Transverse colon (tissue), 4 donors: ENCODE measurements at regions not wholly inside any gene's neighbourhood (a gene's known extent, or its start where the extent isn't known, plus 50 kb on each side); places are given as distances from the start of the nearest gene placed in this dataset.

Experiments
- CTCF ChIP-seq, 5 experiments: fragments of 200-600 bp in 3 of 5; fragments of 450-650 bp in 2 of 5; sonication (generic) in 3 of 5; IDR thresholded peaks; 1 replicate in 2 of 5; 2 replicates in 3 of 5; pipeline ENCODE4 v1.5.1; 2016 to 2017; ENCODE audit warnings: antibody characterized with exemption in 5 of 5, inconsistent platforms in 3 of 5, mild to moderate bottlenecking in 2 of 5, moderate library complexity in 1 of 5
- EP300 ChIP-seq: sonication (generic); formaldehyde crosslinking; IDR thresholded peaks from one replicate; pipeline ENCODE4 v1.6.1; 2017; ENCODE audit warnings: antibody characterized with exemption, low read depth
- POLR2A ChIP-seq: fragments of 450-650 bp; IDR thresholded peaks from one replicate; pipeline ENCODE4 v1.6.1; 2016; ENCODE audit warnings: antibody characterized with exemption, mild to moderate bottlenecking, moderate library complexity
- POLR2AphosphoS5 ChIP-seq, 3 donors: sonication (generic); formaldehyde crosslinking; IDR thresholded peaks; one replicate each; pipeline ENCODE4 v1.6.1; 2016; ENCODE audit warnings: antibody characterized with exemption in 3 of 3

GRCh38 chr1:58839846-58840835 lies 56.3 kb upstream of the JUN start:
- TF ChIP-seq CTCF (IDR thresholded peaks at IDR 0.05) = no peak
- no peak for TF ChIP-seq EP300
- TF ChIP-seq POLR2A = no peak
- no peak for TF ChIP-seq POLR2AphosphoS5 (IDR thresholded peaks at IDR 0.05)
